Activated effector memory CD4-positive, alpha-beta T cell treated with anti-CD3 and anti-CD28 coated beads, Interleukin-2, amount 50 U/mL, for 16 hours (primary cell): ENCODE measurements at regions not wholly inside any gene's neighbourhood (a gene's known extent, or its start where the extent isn't known, plus 50 kb on each side); places are given as distances from the start of the nearest gene placed in this dataset.

Source experiments
- DNase-seq: peaks from one replicate; pipeline ENCODE4 v3.0.0-alpha.2; 2020

DNA sequence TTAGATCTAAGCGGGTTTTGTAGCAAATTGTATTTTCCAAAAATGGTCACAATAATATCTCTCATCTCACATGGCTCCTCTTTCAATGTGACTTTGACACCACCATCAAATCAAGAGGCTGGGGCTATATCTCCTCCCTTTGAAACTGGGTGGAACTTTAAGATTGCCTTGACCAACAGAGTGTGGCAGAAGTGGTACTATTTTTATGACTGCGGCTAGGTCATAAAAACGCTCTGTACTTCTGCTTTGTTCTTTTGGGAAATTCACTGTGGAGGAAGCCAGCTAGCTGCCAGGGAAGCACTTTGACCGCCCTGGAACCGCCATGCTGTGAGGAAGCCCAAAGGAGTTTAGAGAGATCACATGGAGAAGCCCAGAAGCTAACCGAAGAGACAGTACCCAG is 50.7 kb upstream of the ACOT11 start:
- DNase-seq = no peak

DNA sequence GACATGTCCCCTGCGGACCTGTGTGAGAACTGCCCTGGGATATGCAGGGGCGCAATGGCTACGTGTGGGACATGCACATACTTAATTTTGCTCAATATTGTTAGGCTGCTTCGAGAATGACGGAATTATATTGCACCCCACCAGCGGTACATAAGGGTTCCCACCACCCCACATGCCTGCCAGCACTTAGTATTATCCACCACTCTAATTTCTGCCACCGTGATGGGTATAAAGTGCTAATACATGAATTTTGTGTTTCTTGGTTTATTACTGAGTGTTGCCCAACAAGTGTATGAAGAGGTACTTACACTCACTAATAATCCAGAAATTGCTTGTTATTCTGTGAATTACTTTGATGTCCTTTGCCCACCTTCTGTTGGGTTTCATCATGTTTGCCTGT is 52.1 kb upstream of the ACOT11 start:
- no peak for DNase-seq

DNA sequence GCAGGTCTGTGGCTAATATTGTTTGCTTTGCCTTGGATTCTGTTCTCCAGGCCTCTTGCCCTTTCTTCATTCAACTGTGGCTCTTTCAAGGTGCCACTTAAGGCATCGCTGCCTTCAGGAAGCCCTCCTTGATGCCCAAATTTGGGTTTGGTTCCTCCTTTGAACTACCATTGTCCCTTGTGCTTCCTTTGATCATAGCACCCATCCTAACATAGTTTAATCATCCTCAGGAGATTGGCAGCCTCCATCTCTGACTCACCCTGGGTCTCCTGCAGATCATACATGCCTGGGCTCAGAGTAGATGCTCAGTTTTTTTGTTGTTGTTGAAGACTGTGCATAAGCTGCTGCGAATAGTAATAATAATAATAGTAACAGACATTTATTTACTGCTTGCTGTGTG is 54.4 kb upstream of the ACOT11 start:
- no peak for DNase-seq

DNA sequence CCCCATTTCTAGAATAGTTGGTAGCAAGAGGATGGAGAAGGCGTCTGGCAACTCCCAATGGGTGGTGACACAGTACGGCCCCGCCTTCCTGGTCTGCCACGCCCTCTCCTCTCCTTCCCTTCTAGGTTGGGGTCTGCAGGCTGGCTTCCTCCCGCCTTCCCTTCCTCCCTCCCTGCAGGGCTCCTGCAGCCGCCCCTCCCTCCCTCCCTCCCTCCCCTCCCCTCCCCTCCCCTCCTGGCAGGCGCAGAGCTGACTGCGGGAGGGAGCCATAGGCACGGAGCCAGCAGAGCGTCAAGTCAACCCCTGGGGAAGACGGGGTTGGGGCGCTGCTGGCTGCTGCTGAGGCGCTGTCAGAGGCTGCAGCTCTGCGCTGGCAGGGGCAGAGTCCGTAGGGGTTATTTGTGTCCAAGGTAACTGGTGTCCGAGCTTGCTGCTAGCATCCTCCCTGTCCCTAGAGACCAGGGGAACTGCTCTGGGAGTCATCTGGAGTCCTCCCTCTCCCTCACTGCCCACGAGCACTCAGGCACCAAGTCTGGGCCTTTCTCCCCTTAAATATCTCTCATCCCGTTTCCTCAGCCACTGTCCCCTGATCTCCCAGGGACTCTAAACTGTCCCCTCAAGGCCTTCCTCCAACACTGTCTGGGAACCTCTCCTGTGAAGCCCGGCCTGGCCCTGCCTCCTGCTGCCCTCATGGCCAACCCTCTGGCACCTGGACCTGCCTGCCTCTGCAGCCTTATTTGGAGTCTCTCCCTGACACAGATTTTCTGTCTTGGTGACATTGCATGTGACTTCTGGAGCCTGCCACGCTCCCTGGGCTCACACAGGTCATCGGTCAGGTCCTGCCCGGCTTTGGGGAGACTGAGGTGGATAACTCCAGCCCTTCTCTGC is 57.4 kb upstream of the ACOT11 start:
- peak; percentile 67 for DNase-seq

DNA sequence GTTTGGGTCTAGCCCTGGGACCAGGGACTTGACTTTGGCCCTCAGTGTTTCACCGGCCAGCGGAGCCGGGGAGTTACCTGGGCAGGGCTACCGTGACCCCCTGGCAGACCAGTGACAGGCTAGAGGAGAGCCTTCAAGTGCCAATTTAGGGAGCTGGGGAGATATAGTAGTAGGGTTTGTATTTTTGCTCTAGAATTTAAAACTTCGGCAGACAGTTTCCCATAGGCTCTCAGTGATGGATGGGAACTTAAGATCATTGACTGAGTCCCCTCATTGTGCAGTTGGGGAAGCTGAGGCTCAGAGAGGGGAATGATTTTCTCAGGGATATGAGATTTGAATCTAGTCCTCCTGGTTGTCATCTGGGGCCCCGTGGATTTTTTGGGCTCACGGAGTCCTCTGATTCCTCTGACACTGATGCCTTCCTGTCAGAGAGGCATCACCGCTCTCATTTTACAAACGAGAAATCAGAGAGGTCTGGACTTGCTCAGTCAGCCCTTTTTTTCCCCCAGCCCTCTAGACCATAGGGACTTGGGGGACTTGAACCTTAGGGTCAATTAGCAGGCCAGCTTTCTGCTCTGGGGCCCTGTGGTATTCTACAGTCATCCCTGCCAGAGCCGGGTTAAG is 58.3 kb upstream of the ACOT11 start:
- no peak for DNase-seq

DNA sequence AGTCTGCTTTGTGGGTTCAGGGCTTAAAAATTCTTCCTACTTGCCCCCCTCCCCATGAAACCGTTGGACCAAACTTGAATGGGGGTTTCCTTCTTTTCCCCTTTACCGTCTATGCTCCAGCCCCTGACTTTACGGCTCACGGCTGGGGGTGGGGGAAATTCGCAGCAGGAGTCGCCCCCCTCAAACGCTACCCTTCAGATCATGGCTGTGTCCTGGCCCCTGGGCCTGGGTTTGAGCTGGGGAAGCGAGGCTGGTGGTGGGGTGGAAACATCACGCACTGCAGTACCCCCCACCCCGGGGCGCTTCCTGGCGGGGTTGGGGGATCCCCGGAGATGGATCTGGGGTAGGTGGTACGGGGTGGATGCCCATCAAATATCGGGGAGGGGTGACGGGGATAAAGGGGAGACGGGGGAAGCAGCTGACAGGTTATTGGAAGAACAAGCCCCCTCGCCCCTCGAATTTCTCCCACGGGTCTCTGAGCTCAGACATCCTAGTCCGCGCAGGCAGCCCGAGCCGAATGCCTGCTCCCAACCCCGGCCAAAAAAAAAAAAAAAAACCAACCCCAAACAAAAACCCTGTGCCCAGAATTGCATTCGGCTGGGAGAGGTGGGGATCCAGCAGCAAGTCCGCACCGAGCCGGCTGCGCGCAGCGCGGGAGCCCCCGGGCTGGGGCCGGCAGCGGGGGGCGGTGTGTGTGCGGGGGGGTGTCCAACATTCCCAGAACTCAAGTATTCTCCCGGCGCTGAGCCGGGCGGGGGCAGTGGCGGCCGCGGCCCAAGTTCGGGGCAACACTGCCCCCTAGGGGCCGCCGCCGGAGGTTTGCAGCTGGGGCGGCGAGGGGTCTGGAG is 59.0 kb upstream of the ACOT11 start:
- peak; percentile 92 for DNase-seq

DNA sequence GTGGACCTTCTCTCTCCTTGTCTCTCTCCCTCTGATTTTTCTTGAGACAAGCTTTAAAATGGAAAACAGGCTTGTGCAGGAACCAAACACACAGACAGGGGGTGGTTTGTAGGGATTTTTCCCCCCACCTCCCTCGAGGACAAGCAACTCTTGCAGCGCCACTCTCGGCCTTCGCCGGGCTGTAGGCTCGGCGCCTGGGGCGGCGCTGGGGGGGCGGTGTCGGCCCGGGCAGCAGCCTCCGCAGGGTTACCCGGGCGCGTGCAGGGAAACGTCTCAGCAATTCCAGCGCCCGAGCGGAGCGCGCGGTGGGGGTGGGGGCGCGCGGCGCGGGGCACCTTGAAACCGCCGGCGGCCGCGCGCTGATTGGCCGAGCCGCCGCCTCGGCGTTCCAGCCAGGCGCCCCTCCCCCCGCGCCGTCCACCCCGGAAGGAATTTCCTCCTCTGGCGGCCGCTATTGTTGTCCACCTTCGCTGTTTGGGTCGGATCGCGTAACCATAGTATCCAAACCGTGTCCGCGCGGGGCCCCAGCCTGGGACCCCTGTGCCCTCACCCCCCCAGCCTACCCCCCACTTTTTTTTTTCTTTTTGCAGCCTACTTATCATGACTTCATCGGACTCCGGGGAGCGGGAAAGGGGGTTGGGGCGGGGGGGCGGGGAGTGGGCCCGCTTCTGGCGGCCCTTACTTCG is 59.8 kb upstream of the ACOT11 start:
- peak; percentile 91 for DNase-seq

DNA sequence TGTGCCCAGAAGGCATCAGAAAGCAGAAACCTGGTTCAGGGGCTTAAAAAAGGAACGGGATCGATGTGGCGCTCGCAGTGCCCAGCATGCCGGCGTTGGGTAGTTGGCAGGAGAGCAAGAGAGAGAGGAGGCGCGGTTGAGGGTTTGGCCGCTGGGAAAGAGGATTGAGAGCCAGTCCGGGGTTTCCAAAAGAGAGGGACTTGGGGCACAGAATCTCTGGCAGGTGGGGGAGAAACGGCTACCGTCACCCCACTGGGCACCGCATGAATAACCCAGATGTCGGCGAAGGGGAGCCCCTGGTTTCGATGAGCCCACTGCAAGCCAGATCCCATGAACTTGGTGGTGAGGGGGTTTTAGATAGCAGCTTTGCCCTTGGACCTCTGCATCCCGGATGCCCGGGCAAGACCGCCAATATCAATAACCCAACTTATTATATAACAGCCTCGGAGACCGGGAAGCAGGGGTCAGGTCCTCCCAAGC is 60.4 kb upstream of the ACOT11 start:
- no peak for DNase-seq

DNA sequence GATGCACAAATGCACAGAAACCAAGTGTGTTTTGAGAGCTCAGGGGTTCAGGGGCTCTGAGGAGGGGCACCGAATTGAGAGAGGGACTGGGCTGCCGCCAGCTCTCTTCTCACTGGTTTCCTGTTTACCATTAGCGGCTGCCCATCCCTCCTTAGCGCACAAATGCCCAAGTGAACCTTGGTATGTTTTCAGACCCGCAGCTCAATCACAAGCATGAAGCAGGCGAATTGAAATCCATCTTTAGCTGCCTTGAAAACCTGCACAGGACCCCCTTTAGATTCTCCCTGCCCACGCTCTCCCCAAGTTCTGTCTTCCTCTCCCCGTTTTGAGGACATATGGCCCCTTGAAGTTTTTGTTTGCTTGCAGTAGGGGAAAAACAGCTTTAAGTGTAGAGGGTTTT is 61.1 kb upstream of the ACOT11 start:
- no peak for DNase-seq

DNA sequence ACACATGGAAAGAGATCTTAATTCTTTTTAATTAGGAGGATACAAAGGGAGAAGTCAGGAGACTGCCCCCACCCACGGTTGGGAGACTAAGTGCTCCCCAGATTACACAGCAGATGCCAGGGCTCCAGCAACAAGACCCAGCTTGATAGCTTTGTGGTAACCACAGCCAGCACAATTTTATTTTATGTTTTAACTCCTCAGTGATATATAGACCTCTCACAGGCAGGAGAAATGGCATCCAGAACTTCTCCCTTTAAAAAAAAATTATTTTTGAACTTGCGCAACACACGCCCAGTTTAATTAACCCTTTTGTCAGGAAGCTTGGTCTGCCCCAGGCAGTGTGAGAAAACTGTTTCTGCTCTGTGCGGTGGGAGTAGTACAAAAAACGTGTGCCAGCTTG is 62.6 kb upstream of the ACOT11 start:
- DNase-seq = no peak

DNA sequence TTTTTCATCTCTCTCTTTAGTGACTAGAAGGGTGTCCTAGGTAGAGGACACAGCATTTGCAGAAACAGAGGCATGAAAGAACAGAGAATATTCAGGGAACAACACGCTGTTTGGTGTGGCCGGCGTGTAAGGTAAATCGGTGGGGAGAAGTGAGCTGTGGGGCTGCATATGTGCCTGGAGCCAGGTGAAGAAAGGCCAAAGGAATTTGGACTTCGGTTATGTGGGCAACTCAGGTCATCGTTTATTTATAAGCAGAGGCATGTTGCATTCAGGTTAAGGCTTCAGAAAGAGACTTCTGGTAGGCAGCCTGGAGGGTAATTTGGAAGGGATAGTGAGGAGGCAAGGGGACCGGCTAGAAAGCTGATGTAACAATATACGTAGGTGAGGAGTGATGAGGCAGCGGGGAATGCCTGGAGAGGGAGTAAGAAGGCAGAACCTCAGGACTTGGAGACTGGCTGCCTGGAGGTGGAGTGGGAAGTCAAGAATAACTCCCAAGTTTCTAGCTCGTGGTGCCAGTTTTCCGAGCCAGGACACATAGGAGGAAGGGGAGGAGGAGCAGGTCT is 64.1 kb upstream of the ACOT11 start:
- DNase-seq = no peak

DNA sequence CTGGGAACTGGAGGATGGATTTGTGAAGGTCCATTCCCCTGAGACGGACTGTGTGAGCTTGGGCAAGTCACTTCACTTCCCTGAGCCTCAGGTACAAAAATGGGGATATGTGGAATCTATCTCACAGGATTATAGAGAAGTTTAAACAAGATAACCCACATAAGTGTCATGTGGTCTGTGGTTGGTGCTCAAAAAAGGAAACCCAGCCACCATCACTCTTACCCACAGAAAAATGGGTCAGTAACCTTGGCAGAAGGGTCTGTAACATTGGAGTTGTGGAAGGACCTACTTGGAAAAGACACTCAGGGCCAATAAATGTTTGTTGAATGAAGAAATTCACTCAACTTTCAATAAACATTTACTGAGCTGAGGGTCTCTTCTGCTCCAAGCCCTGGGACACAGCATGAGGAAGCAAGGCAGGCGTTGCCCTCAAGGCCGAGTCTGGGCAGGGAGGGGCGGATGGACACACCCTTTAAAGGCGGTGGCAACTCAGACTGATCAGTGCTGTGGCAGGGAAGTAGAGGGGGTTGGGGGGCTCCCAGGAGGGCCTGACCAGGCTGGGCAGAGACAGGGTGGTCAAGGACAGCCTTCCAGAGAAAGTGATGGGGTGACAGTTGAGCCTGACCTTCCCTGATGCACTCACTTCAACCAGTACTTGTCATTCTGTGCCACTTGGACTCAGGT is 66.7 kb upstream of the ACOT11 start:
- DNase-seq = no peak

DNA sequence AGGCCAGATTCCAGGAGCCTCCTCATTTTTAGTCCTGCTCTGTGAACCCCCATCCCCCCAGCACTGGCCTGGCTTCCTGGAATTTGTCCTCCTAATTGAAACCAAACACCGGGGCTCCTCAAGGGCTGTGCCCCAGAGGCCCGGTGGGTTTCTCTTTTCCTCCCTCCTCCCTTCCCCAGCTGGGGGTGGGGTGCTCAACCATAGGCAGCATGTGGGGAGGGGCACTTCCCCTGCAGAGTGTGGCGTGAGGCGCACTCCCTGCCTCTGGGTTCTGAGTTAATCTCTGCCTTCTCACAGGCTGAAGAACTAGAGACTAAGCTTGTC is 67.5 kb upstream of the ACOT11 start:
- no peak for DNase-seq

DNA sequence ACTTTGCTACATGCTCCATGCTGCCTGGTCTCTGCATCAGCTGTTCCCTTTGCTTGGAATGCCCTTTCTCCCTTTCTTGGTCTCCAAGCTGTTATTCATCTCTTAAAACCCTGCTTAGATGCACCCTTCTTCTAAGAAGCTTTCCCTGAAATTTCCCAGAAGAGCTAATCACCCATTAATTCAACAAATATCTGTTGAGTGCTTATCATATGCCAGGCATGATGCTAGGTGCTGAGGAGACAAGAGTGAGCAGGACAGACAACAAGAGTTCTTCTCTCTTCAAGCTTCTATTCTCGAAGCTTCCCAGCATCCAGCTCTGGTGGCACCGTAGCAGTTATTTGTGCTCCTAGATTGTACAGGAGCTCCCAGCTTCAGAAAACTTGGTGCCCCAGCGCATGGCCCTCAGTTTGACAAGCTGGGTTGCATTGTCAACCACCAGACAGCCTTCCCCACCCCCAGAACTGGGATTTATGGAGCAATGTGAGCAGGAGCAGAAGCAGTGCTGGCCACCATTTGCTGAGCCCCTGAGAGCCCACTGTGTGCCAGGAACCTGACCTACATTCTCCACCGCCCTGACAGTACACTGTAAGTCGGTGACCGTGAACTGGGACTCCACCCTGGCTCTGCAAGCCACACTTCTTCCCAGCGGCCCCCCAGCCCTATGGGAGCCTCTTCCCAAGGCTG is 68.0 kb upstream of the ACOT11 start:
- no peak for DNase-seq

DNA sequence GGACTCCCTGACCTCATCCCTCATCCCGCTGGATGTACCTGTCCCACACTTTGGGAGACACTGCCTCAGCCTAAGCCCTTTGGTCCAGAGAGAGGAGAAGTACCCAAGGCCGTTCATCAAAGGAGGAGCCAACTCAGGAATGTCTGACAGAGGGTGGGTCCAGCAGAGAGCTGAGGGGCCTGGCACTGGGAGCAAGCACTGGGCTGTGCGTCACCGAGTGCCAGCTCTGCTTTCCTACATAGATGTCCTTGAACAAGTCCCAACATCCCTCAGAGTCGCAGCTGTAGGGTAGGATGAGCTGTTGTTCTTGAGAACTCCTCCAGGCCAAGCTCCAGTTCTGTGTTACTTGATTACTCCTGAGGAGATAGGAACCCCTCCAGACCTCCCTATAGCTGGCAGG is 68.8 kb upstream of the ACOT11 start:
- no peak for DNase-seq

DNA sequence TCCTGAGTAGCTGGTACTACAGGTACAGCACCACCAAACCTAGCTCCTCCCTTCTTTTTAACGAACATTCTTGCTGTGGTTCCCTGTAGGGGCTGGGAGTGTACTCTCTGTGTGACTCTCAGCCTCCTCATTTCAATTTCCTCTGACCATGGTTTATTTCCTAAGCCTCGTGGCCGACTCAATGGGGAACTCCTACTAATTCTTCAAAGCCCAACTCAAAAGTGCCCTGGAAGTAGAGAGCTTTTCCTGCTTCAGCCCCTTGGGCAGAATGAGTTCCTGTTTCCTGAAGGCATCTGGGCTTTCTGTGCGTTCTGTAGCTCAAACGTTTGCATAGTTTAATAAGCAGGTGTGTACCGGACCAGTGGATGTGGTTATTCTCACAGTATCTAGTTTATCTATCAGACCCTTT is 70.9 kb upstream of the ACOT11 start:
- no peak for DNase-seq

DNA sequence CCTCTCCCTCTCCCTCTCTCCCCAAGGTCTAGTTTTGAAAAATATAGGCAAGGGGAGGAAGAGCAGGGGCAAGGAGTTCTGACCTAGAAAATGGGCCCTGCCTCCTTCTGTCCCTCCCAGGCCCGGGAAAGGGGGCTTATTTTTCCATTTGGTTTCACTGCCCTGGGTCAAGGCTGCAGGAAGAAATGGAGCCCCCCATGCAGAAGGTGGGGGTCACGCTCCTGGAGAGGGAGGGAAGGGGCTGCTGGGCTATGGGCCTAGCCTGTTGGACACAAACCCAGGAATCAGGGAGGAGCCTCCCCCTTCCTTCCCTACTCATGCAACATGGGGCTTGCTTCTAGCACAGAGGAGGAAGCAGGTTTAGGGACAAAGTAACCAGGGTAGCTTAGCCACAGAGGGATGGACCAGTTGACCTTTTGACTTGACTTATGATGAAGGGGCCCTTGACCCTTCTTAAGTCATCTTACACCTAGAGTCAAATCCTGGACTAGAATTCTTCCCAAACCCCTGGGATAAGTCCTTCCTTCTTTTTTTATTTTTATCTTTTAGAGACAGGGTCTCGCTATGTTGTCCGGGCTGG is 70.4 kb upstream of the SSBP3 start:
- no peak for DNase-seq

DNA sequence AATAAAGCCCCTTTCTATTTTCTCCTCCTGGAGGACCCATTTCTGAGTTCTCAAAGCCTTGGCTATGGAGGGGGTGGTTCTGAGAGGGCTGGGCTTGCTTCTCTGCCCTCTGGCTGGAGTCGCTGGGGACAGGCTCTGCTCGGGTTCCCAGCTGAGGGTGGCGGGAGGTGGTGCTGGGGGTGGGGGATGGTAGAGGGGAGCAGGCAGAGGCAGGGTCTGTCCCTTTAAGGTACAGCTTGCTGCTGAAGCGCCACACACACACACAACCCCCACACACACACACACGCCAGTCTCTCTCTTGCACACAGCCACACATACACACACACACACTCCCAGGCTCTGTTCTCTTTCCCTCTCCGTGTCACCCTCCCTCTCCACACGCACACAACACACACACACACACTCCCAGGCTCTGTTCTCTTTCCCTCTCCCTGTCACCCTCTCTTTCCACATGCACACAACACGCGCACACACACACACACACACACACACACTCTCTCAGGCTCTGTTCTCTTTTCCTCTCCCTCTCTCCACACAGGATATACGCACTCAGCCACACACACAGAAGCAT is 69.8 kb upstream of the SSBP3 start:
- no peak for DNase-seq

DNA sequence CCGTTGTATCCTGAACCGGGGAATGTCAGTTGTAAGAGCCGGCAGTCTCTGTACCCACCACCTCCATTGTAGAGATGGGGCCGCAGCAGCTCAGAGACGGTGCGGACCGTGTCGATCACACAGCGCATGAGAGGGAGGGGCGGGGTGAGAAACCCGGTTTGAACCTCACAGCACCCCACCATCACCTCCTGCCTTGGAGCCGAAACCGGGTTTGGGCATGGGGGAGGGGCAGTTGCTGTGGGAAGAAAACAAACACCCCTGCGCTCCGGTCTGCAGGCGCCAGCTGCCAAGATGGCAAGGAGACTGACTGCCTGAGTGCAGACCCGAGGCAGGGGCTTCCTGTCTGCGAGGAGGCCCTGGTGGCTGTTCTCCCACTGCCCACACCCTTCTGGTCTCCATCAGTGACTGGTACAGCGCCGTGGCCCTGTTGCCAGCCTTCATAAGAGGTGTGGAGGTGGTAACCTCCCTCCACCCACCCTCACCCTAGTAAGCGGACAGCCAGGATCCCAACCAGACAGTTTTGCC is 69.2 kb upstream of the SSBP3 start:
- DNase-seq = peak; percentile 77
